NCI-H748 (cell line): ENCODE measurements at regions not wholly inside any gene's neighbourhood (a gene's known extent, or its start where the extent isn't known, plus 50 kb on each side); places are given as distances from the start of the nearest gene placed in this dataset.

Experiments
- DNase-seq: peaks from one replicate; lab custom pipeline; 2025; ENCODE audit not compliant: unreplicated experiment; lab: John Stamatoyannopoulos, UW

- no peak for DNase-seq
Measured at GRCh38 chr4:71691416-71692073, 92.3 kb downstream of the GC start.

DNA sequence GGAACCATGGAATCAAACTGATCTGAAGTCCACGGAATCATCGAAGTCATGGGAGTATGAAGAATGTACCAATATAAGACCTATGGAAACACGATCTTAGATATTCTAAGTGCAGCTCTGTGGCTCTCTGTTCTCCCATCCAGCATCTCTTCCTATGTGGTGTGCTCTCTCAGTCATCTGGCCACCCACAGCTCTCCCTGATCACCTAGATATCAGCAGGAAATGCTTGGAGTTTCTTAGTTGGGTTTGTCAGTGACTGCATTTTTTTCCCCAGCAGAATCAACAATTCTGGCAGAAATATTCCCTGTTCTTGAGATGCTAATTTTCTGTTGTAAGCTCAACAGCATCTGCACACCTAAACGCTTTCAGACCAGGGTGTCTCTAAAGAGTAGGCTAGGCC lies 94.1 kb downstream of the GC start:
- DNase-seq = no peak

DNA sequence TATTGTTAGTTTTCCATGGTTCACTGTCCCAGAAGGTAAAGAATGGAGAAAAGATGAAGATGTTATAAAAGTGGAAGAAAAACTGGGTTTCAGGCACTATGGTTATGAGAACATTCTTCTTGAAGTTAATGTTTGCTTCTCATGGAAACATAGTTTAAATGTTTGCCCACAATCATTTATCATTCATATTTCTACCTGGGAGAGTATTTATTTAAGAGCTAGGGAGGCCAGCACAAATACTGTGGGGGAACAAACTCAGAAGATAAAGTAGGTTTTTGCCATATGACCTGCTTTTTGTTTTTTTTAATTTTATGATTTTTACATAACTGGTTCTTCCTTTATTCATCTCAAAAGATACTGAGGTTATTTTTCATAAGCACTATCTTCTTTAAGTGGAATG lies 96.8 kb downstream of the GC start:
- DNase-seq = no peak

DNA sequence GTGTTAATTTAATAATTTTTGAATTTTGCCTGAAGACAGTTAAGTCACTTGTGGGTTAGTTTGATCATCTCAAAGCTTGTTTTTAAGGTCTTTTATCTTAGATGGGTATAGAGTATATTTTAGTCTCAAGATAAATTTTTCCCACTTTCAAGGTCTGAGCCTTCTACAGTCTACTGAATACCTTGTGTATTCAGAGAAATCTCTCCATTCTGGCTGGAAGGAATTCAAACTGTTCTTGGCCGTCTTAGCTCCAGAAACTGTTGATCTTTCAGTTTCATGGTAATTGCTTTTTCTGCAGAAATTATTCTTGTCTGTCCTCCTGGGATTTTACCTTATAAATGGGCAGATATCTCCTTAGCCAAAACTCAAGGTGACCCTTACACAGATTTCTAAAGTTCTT lies 97.9 kb downstream of the GC start:
- DNase-seq = no peak

- DNase-seq = no peak
Measured at GRCh38 chr4:71683309-71683708, 100.6 kb downstream of the GC start.

DNA sequence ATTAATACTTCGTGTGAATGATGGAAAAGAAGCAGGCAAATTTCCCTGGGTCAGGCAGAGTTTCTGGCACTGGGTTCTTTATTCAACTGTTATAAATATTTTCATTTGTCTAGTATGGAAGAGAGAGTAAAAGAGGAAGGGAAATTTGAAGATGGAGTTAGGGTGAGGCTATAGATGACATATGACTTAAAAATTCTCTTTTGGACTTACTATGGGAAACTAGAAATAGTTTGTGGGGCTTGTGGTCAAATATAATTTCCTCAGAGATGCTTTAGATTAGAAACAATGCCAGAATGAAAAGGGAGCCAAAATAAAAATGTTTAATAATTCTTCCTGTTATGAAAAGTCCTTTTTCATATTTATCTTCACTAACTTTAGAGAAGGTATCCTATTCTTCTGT lies 103.2 kb downstream of the GC start:
- no peak for DNase-seq

DNA sequence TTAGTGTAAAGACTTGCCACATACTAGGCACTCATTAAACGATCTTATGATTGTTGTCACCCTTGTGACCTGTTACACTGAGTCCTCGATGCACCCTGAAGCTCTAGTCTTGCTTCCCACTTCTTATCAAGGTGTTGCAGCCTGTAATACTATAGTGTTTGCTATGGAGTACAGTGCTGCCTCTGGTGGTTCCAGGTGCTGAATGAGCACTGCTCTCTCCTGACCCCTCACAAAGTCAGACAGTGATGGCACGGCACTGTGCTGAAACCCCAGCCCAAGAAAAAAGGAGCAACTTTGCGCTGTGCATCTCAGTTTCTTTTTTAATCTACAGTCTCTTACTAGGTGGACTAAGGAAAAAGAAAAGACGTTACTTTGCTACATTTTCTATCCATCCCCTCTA lies 106.3 kb downstream of the GC start:
- DNase-seq = no peak

GRCh38 chr4:71669291-71669690 lies 114.6 kb downstream of the GC start:
- DNase-seq = no peak

GRCh38 chr4:71665358-71665757 lies 118.5 kb downstream of the GC start:
- DNase-seq = no peak

- DNase-seq = no peak
Measured at GRCh38 chr4:71664366-71664765, 119.5 kb downstream of the GC start.

- DNase-seq = no peak
Measured at GRCh38 chr4:71663780-71664179, 120.1 kb downstream of the GC start.

DNA sequence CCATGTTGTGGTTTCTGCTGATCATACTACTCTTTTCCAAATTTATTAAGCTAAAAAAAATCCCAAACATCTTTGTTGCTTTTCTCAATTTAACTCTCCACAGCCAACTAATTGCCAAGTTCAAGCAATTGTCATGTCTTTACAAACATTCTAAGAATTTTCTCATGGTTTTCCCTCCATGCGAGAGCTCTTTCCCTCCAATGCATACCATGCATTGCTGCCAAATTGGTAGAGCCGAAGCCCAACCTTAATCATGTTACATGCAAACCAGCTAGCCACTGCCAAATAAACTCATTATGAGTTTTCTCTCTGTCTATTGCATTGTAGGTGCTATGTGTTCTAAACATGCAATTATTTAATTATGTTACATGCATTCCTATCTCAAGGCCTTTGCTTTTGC lies 123.9 kb downstream of the GC start:
- no peak for DNase-seq

DNA sequence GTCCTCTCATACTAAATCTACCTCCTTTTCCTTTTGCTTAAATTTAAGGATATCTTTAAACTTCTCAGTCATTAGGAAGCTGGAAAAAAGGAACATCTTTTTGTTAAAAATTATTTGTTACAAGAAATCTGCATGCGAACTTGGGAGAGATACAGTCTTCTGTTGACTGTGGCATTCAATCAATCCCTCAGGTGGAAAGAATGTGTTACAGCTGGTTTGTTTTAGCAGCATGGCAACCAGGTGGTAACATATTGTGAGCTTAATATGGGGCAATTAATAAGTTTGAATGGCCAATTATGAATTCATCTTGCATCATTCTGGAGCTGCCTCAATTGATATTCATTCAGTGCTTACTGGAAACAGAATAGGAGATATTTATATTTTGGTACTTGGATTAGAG lies 135.0 kb downstream of the GC start:
- DNase-seq = no peak

DNA sequence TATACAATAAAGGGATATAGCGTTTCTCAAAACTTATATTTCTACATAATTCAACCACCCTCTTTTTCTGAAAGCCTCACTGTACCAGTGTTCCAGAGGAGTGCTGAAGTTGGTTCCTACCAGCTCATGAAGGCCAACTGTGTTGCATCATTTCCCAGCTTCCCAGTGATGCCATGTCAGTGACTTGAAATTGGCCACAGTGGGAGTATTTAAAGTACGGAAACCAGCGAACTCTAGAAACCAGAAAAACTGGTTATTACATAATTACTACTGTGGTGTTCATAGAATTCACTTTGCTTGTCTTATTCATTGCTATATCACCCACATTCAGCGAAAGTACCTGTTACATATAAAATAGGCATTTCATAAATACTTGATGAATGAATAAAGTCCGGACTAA lies 135.4 kb downstream of the GC start:
- DNase-seq = peak; percentile 24

GRCh38 chr4:71639380-71639779 lies 144.5 kb downstream of the GC start:
- DNase-seq = no peak

DNA sequence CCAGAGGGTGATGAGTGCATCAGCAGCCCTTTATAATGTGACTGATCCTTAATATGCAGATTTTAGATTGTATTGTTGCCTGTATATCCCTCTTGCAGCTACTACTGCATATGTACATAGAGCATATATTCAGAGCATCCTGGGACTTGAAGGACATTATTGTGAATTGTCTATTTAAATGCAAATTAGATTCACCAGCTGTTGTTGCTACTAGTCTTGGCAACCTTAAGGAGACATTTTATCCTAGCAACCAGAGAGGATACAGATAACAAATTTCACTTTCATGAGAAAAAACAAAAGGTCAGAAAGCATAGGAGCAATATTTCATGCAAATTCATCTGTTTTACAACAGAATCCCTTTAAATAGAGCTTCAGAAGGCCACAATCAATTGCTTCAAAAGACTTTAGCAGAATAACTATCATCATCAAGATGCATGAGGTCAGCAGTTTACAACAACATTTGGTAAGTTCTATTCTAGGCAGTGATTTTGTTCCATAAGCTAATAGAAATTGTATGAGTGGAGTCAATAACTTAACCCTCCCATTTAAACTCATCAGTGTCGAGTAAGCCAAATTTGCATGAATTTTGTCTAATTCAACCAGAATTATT lies 148.6 kb downstream of the GC start:
- peak; percentile 13 for DNase-seq

- DNase-seq = no peak
Measured at GRCh38 chr4:71634364-71634763, 149.5 kb downstream of the GC start.

DNA sequence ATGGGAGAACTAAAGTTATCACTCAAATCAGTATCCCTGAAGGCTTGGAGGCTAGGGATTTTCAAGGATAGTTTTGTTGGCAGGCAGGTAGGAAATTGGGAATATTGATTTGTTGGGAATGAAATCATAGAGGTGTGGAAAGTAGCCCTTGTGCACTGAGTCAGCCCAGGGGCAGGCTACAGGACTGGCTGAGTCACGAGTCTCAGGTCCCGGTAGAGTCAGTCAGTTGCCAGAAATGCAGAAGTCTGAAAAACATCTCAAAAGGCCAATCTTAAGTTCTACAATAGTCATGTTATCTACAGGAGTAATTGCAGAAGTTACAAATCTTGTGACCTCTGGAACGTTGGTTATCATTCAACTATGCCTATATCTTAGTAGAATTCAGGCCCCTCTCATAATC lies 153.1 kb downstream of the GC start:
- no peak for DNase-seq

DNA sequence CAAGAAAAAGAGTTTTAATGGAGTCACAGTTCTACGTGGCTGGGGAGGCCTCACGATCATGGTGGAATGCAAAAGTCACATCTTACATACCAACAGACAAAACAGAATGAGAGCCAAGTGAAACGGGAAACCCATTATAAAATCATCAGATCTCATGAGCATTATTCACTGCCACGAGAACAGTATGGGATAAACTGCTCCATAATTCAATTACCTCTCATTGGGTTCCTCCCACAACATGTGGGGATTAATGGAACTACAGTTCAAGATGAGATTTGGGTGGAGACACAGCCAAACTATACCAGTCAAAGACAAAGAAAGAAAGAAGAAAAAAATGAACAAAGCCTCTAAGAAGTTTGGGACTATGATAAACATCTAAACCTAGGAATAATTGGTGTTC lies 158.9 kb downstream of the GC start:
- DNase-seq = no peak
